Naive thymus-derived CD4-positive, alpha-beta T cell (primary cell): ENCODE measurements at regions not wholly inside any gene's neighbourhood (a gene's known extent, or its start where the extent isn't known, plus 50 kb on each side); places are given as distances from the start of the nearest gene placed in this dataset.

Experiments
- ATAC-seq: fragments of 150-1000 bp; cut with Tn5 transposase; 2 replicates; pipeline ENCODE4 v1.10.0; 2021; ENCODE audit warnings: mild to moderate bottlenecking, moderate library complexity
- CTCF ChIA-PET: fragments of 350-600 bp; sonication (Branson Sonifier 250); formaldehyde crosslinking; loops from one replicate; lab custom pipeline; 2021; ENCODE audit warnings: antibody characterized with exemption; lab: Charles Lee
- POLR2A ChIA-PET: fragments of 350-600 bp; sonication (Branson Sonifier 250); formaldehyde crosslinking; loops from one replicate; lab custom pipeline; 2021; ENCODE audit warnings: antibody characterized with exemption, inconsistent platforms; lab: Charles Lee
- DNase-seq, 9 donors: peaks; one replicate each; pipeline versions ENCODE4 v3.0.0 to v3.0.0-alpha.2; 2020 to 2022; ENCODE audit warnings: mixed read lengths in 1 of 9
- H3K27ac ChIP-seq: one replicate; pipeline ENCODE4 v1.7.0; 2013; ENCODE audit warnings: mild to moderate bottlenecking, low read depth, low read length, moderate library complexity
- H3K27me3 ChIP-seq, 2 donors: one replicate each; pipeline ENCODE4 v1.7.0; 2013; ENCODE audit warnings: low read length in 2 of 2, mild to moderate bottlenecking in 2 of 2, moderate library complexity in 2 of 2; ENCODE audit not compliant: control insufficient read depth in 2 of 2, insufficient read depth in 2 of 2
- H3K36me3 ChIP-seq, 3 experiments: 1 replicate in 2 of 3; 2 replicates in 1 of 3; pipeline ENCODE4 v1.7.0; 2013; ENCODE audit warnings: low read length in 3 of 3, mild to moderate bottlenecking in 3 of 3, moderate library complexity in 1 of 3; ENCODE audit not compliant: insufficient read depth in 3 of 3, control insufficient read depth in 2 of 3
- H3K4me1 ChIP-seq, 2 donors: one replicate each; pipeline ENCODE4 v1.7.0; 2013; ENCODE audit warnings: low read length in 2 of 2, mild to moderate bottlenecking in 2 of 2, moderate library complexity in 1 of 2; ENCODE audit not compliant: control insufficient read depth in 2 of 2, insufficient read depth in 2 of 2
- H3K4me3 ChIP-seq: 2 replicates; pipeline ENCODE4 v1.7.0; 2013; ENCODE audit warnings: mild to moderate bottlenecking, low read length
- H3K9me3 ChIP-seq, 3 experiments: 1 replicate in 2 of 3; 2 replicates in 1 of 3; pipeline ENCODE4 v1.7.0; 2013; ENCODE audit warnings: low read length in 3 of 3; ENCODE audit not compliant: control insufficient read depth in 2 of 3
- H3K27ac Mint-ChIP-seq, 9 donors: one replicate each; pipeline ENCODE4 v1.8.0; 2020 to 2022; ENCODE audit warnings: mixed read lengths in 9 of 9, mild to moderate bottlenecking in 8 of 9, moderate library complexity in 5 of 9, inconsistent platforms in 2 of 9
- H3K27me3 Mint-ChIP-seq, 5 donors: one replicate each; pipeline ENCODE4 v1.8.0; 2021 to 2022; ENCODE audit warnings: mixed read lengths in 5 of 5, mild to moderate bottlenecking in 1 of 5
- H3K36me3 Mint-ChIP-seq, 5 donors: one replicate each; pipeline ENCODE4 v1.8.0; 2020 to 2022; ENCODE audit warnings: mixed read lengths in 5 of 5, mild to moderate bottlenecking in 3 of 5, inconsistent platforms in 1 of 5
- H3K4me1 Mint-ChIP-seq, 7 donors: one replicate each; pipeline ENCODE4 v1.8.0; 2020 to 2022; ENCODE audit warnings: mixed read lengths in 7 of 7, mild to moderate bottlenecking in 3 of 7, inconsistent platforms in 1 of 7
- H3K4me3 Mint-ChIP-seq, 10 donors: one replicate each; pipeline ENCODE4 v1.8.0; 2020 to 2022; ENCODE audit warnings: mild to moderate bottlenecking in 10 of 10, mixed read lengths in 10 of 10, moderate library complexity in 6 of 10, inconsistent platforms in 2 of 10
- H3K9me3 Mint-ChIP-seq, 11 donors: one replicate each; pipeline ENCODE4 v1.8.0; 2020 to 2022; ENCODE audit warnings: mixed read lengths in 11 of 11, mild to moderate bottlenecking in 4 of 11, inconsistent platforms in 1 of 11, moderate library complexity in 1 of 11
- intact Hi-C, 2 donors: fragments of 100-400 bp; cut with micrococcal nuclease; formaldehyde crosslinking; loops; one replicate each; pipeline ENCODE4 v1.15.1; 2023

DNA sequence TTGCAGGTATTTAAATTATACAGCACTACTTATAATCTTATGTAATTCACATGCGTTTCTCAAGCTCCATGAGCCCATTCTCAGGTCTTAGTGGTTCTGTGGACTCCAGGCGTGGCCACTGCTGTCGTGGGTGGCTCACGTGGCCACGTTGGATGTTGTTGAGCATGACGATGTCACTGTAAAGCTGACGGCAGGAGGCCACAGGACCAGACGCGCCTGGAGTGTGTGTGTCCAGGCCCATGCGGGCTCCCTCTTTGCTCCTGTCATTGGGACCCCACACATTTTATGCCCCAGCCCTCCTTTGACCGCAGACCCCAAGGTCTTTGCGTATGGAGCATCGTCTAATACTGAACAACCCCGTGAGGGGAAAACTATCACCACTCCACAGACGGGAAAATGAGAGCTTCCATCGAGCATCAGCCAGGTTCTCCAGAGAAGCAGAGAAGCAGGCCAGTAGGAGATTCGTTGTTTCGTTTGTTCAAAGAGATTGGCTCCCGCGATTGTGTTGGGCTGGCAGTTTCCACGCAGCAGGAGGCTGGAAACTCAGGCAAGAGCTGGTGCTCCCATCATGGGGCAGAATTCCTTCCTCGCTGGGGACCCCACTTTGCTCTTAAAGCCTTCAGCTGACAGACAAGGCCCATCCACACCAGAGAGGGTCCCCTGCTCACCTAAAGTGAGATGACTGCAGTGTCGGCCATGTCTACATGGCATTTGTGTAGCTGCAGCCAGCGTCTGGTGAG lies 129.3 kb upstream of the SPACA7 start:
- ChIA-PET POLR2A (no interaction called here), CTCF (no interaction called here)
- intact Hi-C loops: no loop called here
- Histone ChIP-seq H3K4me1 (no peaks in the 10 kb centered on the region), H3K36me3 (no peaks in the 10 kb centered on the region), H3K27me3 (no peaks in the 10 kb centered on the region), H3K9me3 (no peaks in the 10 kb centered on the region), H3K4me3 (no peak overlapping the region), H3K27ac (no peak overlapping the region)
- ATAC-seq (no peak), DNase-seq (no peak)
- no peaks in the 10 kb centered on the region for H3K4me1 Mint-ChIP-seq
- no peak overlapping the region for H3K4me3 Mint-ChIP-seq
- peaks cover 0 to 41% (median 4%) of the 10 kb centered on the region in 5 donors for H3K27me3 Mint-ChIP-seq
- no peak overlapping the region for H3K27ac Mint-ChIP-seq
- H3K36me3 Mint-ChIP-seq: no peaks in the 10 kb centered on the region
- peaks cover 0 to 1% (median 0%) of the 10 kb centered on the region in 11 donors for H3K9me3 Mint-ChIP-seq

- Histone ChIP-seq H3K27ac (no peak overlapping the region), H3K27me3 (no peaks in the 10 kb centered on the region), H3K4me1 (no peaks in the 10 kb centered on the region), H3K36me3 (no peaks in the 10 kb centered on the region), H3K4me3 (no peak overlapping the region), H3K9me3 (no peaks in the 10 kb centered on the region)
- Mint-ChIP-seq H3K36me3 (no peaks in the 10 kb centered on the region), H3K27me3 (peaks cover 0 to 45% (median 4%) of the 10 kb centered on the region in 5 donors), H3K4me1 (no peaks in the 10 kb centered on the region), H3K4me3 (no peak overlapping the region), H3K27ac (no peak overlapping the region), H3K9me3 (peaks cover 0 to 1% (median 0%) of the 10 kb centered on the region in 11 donors)
- intact Hi-C loops: no loop called here
- ChIA-PET CTCF (no interaction called here), POLR2A (no interaction called here)
- no peak for DNase-seq
- no peak for ATAC-seq
Measured at GRCh38 chr13:112247471-112248405, 128.4 kb upstream of the SPACA7 start.

GRCh38 chr13:112248406-112248760 lies 127.8 kb upstream of the SPACA7 start:
- Mint-ChIP-seq H3K9me3 (peaks cover 0 to 1% (median 0%) of the 10 kb centered on the region in 11 donors), H3K36me3 (no peaks in the 10 kb centered on the region), H3K4me3 (no peak overlapping the region), H3K4me1 (no peaks in the 10 kb centered on the region), H3K27me3 (peaks cover 0 to 51% (median 4%) of the 10 kb centered on the region in 5 donors), H3K27ac (no peak overlapping the region)
- POLR2A ChIA-PET: no interaction called here
- H3K4me1 ChIP-seq: no peaks in the 10 kb centered on the region
- ATAC-seq: no peak
- intact Hi-C loops: no loop called here
- CTCF ChIA-PET: no interaction called here
- no peak overlapping the region for H3K4me3 ChIP-seq
- H3K9me3 ChIP-seq: no peaks in the 10 kb centered on the region
- H3K36me3 ChIP-seq: no peaks in the 10 kb centered on the region
- H3K27me3 ChIP-seq: no peaks in the 10 kb centered on the region
- no peak overlapping the region for H3K27ac ChIP-seq
- no peak for DNase-seq

- CTCF ChIA-PET: no interaction called here
- no peak overlapping the region for H3K4me3 Mint-ChIP-seq
- peaks cover 0 to 1% (median 0%) of the 10 kb centered on the region in 11 donors for H3K9me3 Mint-ChIP-seq
- Histone ChIP-seq H3K4me3 (no peak overlapping the region), H3K9me3 (no peaks in the 10 kb centered on the region), H3K36me3 (no peaks in the 10 kb centered on the region), H3K27me3 (no peaks in the 10 kb centered on the region), H3K4me1 (no peaks in the 10 kb centered on the region), H3K27ac (no peak overlapping the region)
- H3K27ac Mint-ChIP-seq: no peak overlapping the region
- H3K36me3 Mint-ChIP-seq: no peaks in the 10 kb centered on the region
- H3K4me1 Mint-ChIP-seq: no peaks in the 10 kb centered on the region
- DNase-seq (no peak), ATAC-seq (no peak)
- intact Hi-C loops: no loop called here
- peaks cover 0 to 57% (median 10%) of the 10 kb centered on the region in 5 donors for H3K27me3 Mint-ChIP-seq
- POLR2A ChIA-PET: no interaction called here
Measured at GRCh38 chr13:112248862-112249592, 127.1 kb upstream of the SPACA7 start.

DNA sequence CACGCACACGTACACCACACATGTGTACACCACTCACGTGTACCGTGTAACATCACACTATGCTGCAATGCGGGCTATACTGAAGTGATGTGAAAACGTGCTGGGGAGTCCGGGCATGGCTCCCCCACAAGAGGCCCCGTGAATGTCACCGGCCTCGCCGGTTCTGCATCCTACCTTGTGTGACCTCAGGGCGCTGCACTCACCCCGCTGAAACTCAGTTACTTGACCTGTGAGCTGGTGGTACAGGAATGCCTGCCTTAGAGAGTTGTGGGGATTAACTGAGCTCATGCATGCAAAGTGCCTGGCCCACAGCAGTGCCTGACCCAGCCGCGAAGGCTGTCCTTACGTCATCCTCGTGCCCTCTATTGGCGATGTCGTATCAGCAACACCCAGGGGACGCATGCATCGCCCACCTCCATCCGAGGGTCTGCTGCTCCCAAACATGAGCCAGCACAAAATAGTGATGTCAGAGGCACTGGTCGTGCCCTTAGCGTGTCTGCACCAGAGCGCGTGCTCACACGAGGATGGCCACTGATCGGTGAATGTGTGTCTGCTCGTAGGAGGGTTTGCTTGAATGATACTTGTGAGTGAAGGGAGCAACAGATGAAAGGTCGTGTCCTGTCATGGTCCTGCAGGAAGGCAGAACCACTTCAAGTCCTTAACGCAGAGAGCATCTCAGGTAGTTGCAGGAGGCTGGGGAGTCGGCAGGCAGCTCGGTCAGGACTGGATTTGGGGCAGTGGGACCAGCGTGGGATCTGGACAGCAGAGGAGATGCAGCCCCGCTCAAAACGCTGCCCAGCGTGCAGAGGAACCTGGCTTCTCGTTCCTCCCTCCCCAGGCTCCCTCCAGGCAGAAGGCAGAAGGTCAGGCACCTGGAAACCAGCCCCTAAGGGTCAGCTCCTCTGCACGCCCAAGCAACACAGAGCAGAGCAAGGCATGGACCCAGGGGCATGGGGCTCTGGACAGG lies 126.2 kb upstream of the SPACA7 start:
- Histone ChIP-seq H3K27ac (no peak overlapping the region), H3K4me3 (no peak overlapping the region), H3K27me3 (no peaks in the 10 kb centered on the region), H3K4me1 (no peaks in the 10 kb centered on the region), H3K36me3 (no peaks in the 10 kb centered on the region), H3K9me3 (no peaks in the 10 kb centered on the region)
- ATAC-seq (no peak), DNase-seq (no peak)
- Mint-ChIP-seq H3K27ac (no peak overlapping the region), H3K4me1 (no peaks in the 10 kb centered on the region), H3K4me3 (no peak overlapping the region), H3K27me3 (peaks cover 0 to 54% (median 11%) of the 10 kb centered on the region in 5 donors), H3K9me3 (peaks cover 0 to 2% (median 0%) of the 10 kb centered on the region in 11 donors), H3K36me3 (no peaks in the 10 kb centered on the region)
- POLR2A ChIA-PET: no interaction called here
- intact Hi-C loops: no loop called here
- CTCF ChIA-PET: no interaction called here
